HEK293 (cell line): ENCODE measurements at regions not wholly inside any gene's neighbourhood (a gene's known extent, or its start where the extent isn't known, plus 50 kb on each side); places are given as distances from the start of the nearest gene placed in this dataset.

ENCODE experiments used
- CTCF ChIA-PET: fragments of 350-600 bp; formaldehyde crosslinking; extraction: SDS; loops from one replicate; lab custom pipeline; 2021; ENCODE audit warnings: antibody characterized with exemption; lab: Yijun Ruan, JAX
- POLR2A ChIA-PET: fragments of 300-600 bp; formaldehyde crosslinking; extraction: SDS; loops from one replicate; lab custom pipeline; 2020; ENCODE audit warnings: antibody characterized with exemption, inconsistent platforms; lab: Yijun Ruan, JAX
- H3K27ac ChIP-seq: fragments of 200-500 bp; sonication (Bioruptor generic); 2 replicates; pipeline ENCODE4 v1.5.1; 2014; ENCODE audit warnings: low read depth, low read length, control low read depth, inconsistent platforms; ENCODE audit errors: extremely low read depth
- H3K36me3 ChIP-seq, 2 experiments: fragments of 200-500 bp in 1 of 2; sonication (Bioruptor generic) in 1 of 2; 1 replicate in 1 of 2; 2 replicates in 1 of 2; pipeline ENCODE4 v1.5.1; 2014 to 2017; ENCODE audit warnings: inconsistent platforms in 2 of 2, low read length in 2 of 2; ENCODE audit not compliant: control insufficient read depth in 2 of 2, insufficient read depth in 1 of 2
- H3K4me1 ChIP-seq: fragments of 200-500 bp; sonication (Bioruptor generic); 2 replicates; pipeline ENCODE4 v1.5.1; 2014; ENCODE audit warnings: mild to moderate bottlenecking, low read length, inconsistent platforms; ENCODE audit not compliant: control insufficient read depth, insufficient read depth
- H3K4me3 ChIP-seq: 2 replicates; pipeline ENCODE4 v1.5.1; 2011; ENCODE audit warnings: low read depth, mild to moderate bottlenecking, control low read depth, low read length, moderate library complexity
- H3K9me3 ChIP-seq: fragments of 200-500 bp; sonication (Bioruptor generic); 2 replicates; pipeline ENCODE4 v1.5.1; 2014; ENCODE audit warnings: low read depth, low read length, inconsistent platforms; ENCODE audit not compliant: control insufficient read depth, insufficient read depth
- CTCF ChIP-seq: fragments of 450-650 bp; formaldehyde crosslinking; IDR thresholded peaks from 2 replicates; pipeline ENCODE4 v1.5.1; 2016; ENCODE audit warnings: missing biosample characterization, missing genetic modification characterization
- HOXC10 ChIP-seq: sonication (generic); formaldehyde crosslinking; IDR thresholded peaks from 2 replicates; pipeline ENCODE4 v1.8.1; 2023; ENCODE audit warnings: mild to moderate bottlenecking, missing genetic modification reagents
- ZBTB21 ChIP-seq: fragments of 450-650 bp; formaldehyde crosslinking; IDR thresholded peaks from 2 replicates; pipeline ENCODE4 v1.5.1; 2017; ENCODE audit warnings: missing biosample characterization, missing genetic modification characterization
- ZBTB48 ChIP-seq: fragments of 450-650 bp; formaldehyde crosslinking; IDR thresholded peaks from 2 replicates; pipeline ENCODE4 v1.5.1; 2016; ENCODE audit warnings: missing biosample characterization, missing genetic modification characterization
- ZBTB7A ChIP-seq: fragments of 450-650 bp; formaldehyde crosslinking; IDR thresholded peaks from 2 replicates; pipeline ENCODE4 v1.5.1; 2016; ENCODE audit warnings: low read depth, missing biosample characterization, missing genetic modification characterization
- ZIC2 ChIP-seq: fragments of 450-650 bp; formaldehyde crosslinking; IDR thresholded peaks from 2 replicates; pipeline ENCODE4 v1.5.1; 2016; ENCODE audit warnings: missing biosample characterization, missing genetic modification characterization
- ZNF114 ChIP-seq: fragments of 450-650 bp; formaldehyde crosslinking; IDR thresholded peaks from 2 replicates; pipeline ENCODE4 v1.5.0; 2017; ENCODE audit warnings: missing biosample characterization, missing genetic modification characterization
- ZNF169 ChIP-seq: fragments of 450-650 bp; formaldehyde crosslinking; IDR thresholded peaks from 2 replicates; pipeline ENCODE4 v1.5.1; 2016; ENCODE audit warnings: missing biosample characterization, missing genetic modification characterization
- ZNF24 ChIP-seq: fragments of 450-650 bp; formaldehyde crosslinking; IDR thresholded peaks from 2 replicates; pipeline ENCODE4 v1.5.1; 2016; ENCODE audit warnings: missing biosample characterization, missing genetic modification characterization
- ZNF274 ChIP-seq, 2 experiments: fragments of 200-500 bp in 1 of 2; fragments of 450-650 bp in 1 of 2; sonication (Bioruptor generic) in 1 of 2; formaldehyde crosslinking in 1 of 2; IDR thresholded peaks; 2 replicates each; pipeline versions ENCODE4 v1.5.1 to v1.6.1; 2014 to 2016; ENCODE audit warnings: borderline replicate concordance in 1 of 2, inconsistent platforms in 1 of 2, low read length in 1 of 2, missing biosample characterization in 1 of 2, missing genetic modification characterization in 1 of 2
- ZNF292 ChIP-seq: fragments of 450-650 bp; formaldehyde crosslinking; IDR thresholded peaks from 2 replicates; pipeline ENCODE4 v1.5.1; 2016; ENCODE audit warnings: low read depth, missing biosample characterization, missing genetic modification characterization, borderline replicate concordance
- ZNF513 ChIP-seq: fragments of 450-650 bp; IDR thresholded peaks from 2 replicates; pipeline ENCODE4 v1.5.1; 2018; ENCODE audit warnings: missing biosample characterization, missing genetic modification characterization
- ZNF514 ChIP-seq: fragments of 450-650 bp; formaldehyde crosslinking; IDR thresholded peaks from 2 replicates; pipeline ENCODE4 v1.5.1; 2016; ENCODE audit warnings: missing biosample characterization, missing genetic modification characterization
- ZNF555 ChIP-seq: fragments of 450-650 bp; formaldehyde crosslinking; conservative IDR thresholded peaks from 2 replicates; pipeline ENCODE4 v1.5.1; 2017; ENCODE audit warnings: missing biosample characterization, mild to moderate bottlenecking, missing genetic modification characterization, inconsistent platforms
- ZNF623 ChIP-seq: fragments of 450-650 bp; formaldehyde crosslinking; IDR thresholded peaks from 2 replicates; pipeline ENCODE4 v1.5.1; 2016; ENCODE audit warnings: missing biosample characterization, missing genetic modification characterization
- ZNF776 ChIP-seq: fragments of 450-650 bp; formaldehyde crosslinking; IDR thresholded peaks from 2 replicates; pipeline ENCODE4 v1.5.0; 2017; ENCODE audit warnings: missing biosample characterization, missing genetic modification characterization, borderline replicate concordance
- ZNF830 ChIP-seq: fragments of 450-650 bp; IDR thresholded peaks from 2 replicates; pipeline ENCODE4 v1.5.0; 2018; ENCODE audit warnings: missing biosample characterization, missing genetic modification characterization, low read depth, mild to moderate bottlenecking, moderate library complexity
- TF ChIP-seq, protein P1 (sequence below): sonication (generic); formaldehyde crosslinking; IDR thresholded peaks from 2 replicates; pipeline ENCODE4 v1.8.1; 2022; ENCODE audit warnings: mild to moderate bottlenecking, moderate library complexity, missing genetic modification reagents
- TF ChIP-seq, protein P2 (sequence below): fragments of 450-650 bp; formaldehyde crosslinking; IDR thresholded peaks from 2 replicates; pipeline ENCODE4 v1.5.1; 2016; ENCODE audit warnings: missing biosample characterization, missing genetic modification characterization

DNA sequence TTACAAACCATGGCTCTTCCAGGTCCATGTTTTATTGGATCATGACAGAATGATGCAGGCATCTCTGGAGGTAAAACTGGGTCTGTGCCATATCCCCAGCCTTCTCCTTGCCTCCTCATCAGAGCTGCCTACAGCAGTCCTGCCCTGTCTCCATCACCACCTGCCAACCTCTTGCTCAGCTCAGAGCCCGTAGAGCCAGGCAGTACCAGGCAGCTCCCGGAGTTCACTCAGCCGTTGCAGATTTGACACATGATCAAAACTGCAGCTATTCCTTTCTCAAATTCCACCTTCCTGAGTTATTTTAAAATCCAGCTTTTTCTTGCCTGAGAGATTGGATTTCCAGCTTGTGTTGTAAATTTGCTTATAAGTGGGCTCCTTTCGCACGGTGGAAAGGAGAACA lies 218.2 kb upstream of the CELF4 start:
- TF ChIP-seq ZNF776 (tag by site-specific recombination), result no peak
- no peak overlapping the region for H3K4me3 ChIP-seq
- no peak overlapping the region for H3K27ac ChIP-seq
- POLR2A ChIA-PET, result no interaction called here
- no peaks in the 10 kb centered on the region for H3K9me3 ChIP-seq
- H3K4me1 ChIP-seq, result no peaks in the 10 kb centered on the region
- H3K36me3 ChIP-seq, result no peaks in the 10 kb centered on the region
- CTCF ChIA-PET, result interaction anchor here (0.7 kb wide), 1 partner anchor 111 kb away, joined by 4 read pairs; no protein-coding TSS in a partner anchor

DNA sequence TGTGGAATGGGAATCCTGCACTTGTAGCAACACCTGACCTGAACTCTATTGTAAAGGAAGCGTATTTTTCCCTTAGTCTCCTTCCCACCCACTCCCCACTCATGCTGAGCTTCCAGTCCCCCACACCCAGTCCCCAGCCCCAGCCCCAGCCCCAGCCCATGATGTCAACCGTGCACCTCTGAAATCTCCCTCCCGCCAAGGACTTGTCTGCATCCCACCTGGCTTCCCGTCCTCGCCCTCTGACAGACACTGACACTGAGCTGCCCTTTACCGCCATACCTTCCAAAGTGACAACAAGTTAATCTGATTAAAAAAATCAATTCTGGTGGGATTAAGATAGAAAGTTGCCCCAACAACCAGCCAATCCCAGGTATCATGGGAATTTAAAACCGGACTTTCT lies 213.6 kb upstream of the CELF4 start:
- TF ChIP-seq ZBTB7A (tag by site-specific recombination) (no peak), ZNF514 (tag by site-specific recombination) (no peak), ZNF24 (tag by site-specific recombination) (no peak), ZNF169 (tag by site-specific recombination) (no peak), ZNF513 (no peak), ZNF623 (tag by site-specific recombination) (no peak), ZNF292 (tag by site-specific recombination) (no peak), ZBTB48 (no peak), HOXC10 (no peak), ZIC2 (tag by site-specific recombination) (no peak), ZBTB21 (no peak), ZNF114 (tag by site-specific recombination) (no peak), CTCF (no peak), ZNF274 (IDR thresholded peaks at IDR 0.05; ENCODE audit: low read length) (no peak), ZNF274 (tag by site-specific recombination; IDR thresholded peaks at IDR 0.05; ENCODE audit: borderline replicate concordance) (no peak), ZNF830 (tag by site-specific recombination) (no peak), ZNF555 (tag by site-specific recombination) (no peak)
- TF ChIP-seq, protein P1, sequence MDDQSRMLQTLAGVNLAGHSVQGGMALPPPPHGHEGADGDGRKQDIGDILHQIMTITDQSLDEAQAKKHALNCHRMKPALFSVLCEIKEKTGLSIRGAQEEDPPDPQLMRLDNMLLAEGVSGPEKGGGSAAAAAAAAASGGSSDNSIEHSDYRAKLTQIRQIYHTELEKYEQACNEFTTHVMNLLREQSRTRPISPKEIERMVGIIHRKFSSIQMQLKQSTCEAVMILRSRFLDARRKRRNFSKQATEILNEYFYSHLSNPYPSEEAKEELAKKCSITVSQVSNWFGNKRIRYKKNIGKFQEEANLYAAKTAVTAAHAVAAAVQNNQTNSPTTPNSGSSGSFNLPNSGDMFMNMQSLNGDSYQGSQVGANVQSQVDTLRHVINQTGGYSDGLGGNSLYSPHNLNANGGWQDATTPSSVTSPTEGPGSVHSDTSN (CRISPR knock-in tag), result no peak
- TF ChIP-seq, protein P2, sequence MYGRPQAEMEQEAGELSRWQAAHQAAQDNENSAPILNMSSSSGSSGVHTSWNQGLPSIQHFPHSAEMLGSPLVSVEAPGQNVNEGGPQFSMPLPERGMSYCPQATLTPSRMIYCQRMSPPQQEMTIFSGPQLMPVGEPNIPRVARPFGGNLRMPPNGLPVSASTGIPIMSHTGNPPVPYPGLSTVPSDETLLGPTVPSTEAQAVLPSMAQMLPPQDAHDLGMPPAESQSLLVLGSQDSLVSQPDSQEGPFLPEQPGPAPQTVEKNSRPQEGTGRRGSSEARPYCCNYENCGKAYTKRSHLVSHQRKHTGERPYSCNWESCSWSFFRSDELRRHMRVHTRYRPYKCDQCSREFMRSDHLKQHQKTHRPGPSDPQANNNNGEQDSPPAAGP (tag by site-specific recombination), result no peak
- Histone ChIP-seq H3K4me3 (no peak overlapping the region), H3K4me1 (no peaks in the 10 kb centered on the region), H3K9me3 (no peaks in the 10 kb centered on the region), H3K27ac (no peak overlapping the region), H3K36me3 (no peaks in the 10 kb centered on the region)
- CTCF ChIA-PET, result interaction anchor here (0.5 to 1.6 kb wide), 19 partner anchors 8 to 1926 kb away, joined by 3 to 14 read pairs (median 3); no protein-coding TSS in a partner anchor
- POLR2A ChIA-PET, result no interaction called here
